ENCODE measurements at regions not wholly inside any gene's neighbourhood (a gene's known extent, or its start where the extent isn't known, plus 50 kb on each side); places are given as distances from the start of the nearest gene placed in this dataset.

DNA sequence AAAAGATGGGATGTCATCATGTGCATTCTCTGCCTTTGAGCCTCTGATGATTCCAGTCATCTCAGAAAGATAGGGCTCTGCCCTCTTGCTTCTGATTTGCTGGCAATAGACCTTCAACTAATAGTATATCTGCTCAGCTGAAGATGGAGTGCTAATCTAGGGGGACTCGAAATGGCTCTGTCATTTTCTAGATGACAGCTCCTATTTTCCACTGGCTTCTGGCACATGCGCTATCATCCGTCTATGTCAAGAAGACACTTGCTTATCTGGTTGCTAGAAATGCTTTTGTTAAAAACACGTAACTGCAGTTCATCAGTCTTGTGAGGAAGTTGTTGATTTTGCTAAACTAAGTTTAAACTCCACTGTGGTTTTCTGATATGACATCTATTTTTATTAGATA lies 265.5 kb upstream of the ZNF608 start:
- no peak for DNase-seq

DNA sequence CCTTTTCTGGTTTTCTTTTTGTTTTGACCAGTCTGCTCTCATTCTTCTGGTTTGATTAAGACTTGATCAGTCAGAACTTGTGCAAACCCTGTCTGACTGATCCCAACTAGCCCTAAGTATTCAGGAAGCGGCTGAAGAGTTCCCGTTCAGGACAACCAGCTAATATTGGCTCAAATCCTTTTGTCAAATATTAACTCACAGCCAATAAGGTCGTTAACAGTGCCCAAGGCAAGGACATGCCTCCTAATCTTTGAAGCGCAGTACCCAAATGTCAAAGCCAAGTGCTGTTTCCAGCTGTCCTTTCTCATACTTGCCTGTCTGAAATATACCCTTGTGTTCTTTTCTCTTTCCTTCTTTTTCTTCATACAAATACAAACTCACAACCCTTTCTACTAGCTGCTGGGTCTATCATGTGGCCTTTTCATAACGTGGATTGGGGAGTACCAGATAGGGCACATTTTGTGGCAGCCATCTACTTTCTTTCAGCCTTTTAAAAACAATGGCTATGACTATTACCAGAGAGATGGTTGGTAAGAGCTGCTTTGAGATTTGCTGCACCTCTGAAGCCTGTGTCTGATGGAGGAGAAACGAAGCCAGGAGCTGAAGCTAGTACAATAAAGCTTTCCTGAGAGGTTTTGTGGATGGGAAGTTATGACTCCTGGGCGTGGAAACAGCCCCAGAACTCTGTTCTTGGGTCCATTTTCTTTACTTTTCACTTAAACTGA lies 266.4 kb upstream of the ZNF608 start:
- no peak for DNase-seq

DNA sequence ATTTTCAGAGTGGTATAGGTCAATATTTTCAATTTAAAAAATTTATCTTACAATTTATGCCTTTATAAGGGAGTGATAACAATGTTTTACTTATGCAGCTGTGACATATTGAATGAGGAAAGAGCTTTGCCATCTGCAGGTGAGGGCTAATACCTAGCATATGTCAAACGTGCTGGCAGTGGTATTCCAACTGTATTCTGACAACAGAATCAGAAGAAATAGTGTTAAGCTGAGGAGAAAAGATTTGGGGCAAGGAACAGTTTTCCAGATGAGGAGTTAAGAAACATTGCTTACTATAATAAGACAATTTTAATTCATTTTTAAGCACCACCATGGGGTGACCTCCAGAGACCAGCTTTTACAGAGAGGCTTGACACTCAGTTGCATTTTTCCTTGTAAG lies 267.8 kb upstream of the ZNF608 start:
- no peak for DNase-seq

DNA sequence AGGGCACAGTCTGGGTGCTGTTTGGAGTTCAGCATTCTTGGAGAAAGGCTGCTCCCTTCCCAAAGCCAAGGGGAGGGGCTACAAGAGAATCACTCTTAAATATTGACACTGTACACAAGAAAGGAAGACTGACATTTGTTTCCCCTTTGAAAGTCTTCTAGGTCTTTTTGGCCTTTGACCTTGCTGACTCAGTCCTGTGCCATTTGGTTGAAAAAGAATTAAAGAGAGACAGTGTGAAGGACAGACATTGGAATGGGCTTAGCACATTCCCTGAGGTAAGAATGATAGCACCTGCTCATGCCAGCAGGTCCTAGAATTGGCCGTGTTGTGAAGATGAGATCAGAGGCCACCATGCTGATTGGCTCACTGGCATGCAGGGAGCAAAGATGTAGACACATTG lies 271.4 kb upstream of the ZNF608 start:
- no peak for DNase-seq

DNA sequence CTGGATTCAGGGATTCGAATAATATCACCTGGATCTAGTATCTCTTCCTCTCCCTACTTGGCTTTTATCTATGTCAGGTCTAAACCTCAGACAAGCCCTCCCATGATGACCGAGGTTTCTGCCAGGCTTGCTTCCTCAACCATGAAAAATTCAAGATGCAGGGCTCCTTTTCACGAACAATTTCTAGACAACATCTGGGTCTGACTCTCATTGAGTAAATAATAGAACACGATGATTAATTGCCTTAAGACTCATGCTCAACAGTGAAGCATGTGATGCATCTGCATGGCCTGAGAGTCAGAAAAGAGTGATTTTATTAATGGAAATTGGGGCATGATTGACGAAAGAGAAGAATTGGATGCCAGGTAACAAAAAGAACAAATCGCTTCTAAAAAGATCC lies 277.2 kb upstream of the ZNF608 start:
- no peak for DNase-seq

DNA sequence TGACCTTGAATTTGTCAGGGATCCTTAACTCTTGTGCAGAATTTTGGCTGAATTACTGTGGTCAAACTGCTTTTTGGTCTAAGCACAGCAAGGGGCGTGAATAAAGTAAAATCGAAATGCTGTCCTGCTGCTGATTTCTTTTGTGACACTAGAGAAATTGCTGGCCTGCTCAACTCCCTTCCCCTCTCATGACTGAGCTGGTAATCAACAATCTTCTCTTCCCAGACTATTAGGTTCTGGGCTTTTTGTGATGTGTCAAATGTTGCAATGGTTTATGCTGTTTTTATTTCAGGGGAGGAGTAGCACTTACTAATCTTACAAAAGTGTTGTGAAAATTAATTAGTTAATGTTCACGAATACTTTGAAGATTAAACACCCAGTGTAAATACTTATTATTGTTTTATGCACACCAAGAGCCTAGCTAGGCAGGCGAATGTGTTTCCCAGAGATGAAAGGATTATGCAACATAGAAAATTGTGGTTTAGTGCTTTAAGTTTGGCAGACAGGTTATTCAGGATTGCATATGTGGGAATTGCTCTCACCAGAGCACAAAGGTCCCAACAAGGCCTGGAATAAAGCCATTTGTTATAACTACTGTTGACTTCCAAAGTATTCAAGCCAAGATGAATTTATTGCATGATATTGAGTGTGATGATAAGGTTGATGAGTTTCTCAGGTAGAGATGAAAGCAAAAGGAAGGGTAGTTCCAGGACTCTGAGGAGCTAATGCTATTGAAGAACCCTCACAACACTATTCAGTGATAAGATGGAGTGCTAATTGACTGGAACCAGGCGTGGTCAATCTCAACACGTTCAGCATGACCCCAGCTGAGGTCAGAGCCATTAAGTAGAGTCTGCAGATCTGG lies 280.7 kb upstream of the ZNF608 start:
- DNase-seq = no peak

DNA sequence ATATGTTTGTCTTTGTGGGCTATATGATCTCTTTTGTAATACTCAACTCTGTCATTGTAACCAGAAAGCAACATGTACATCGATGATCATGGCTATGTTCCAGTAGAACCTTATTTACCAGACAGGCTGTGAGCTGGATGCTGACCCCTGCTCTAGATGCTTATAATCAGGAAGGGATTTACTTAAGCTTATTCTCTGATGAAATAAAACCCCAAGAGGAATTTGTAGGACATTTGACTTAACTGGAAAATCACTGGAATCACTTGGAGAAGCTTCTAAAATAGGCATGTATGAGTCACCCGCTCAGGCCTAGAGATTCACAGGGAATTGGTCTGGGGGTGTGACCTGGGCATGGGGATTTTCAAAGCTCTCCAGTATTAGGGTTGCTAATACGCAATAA lies 285.8 kb upstream of the ZNF608 start:
- no peak for DNase-seq

DNA sequence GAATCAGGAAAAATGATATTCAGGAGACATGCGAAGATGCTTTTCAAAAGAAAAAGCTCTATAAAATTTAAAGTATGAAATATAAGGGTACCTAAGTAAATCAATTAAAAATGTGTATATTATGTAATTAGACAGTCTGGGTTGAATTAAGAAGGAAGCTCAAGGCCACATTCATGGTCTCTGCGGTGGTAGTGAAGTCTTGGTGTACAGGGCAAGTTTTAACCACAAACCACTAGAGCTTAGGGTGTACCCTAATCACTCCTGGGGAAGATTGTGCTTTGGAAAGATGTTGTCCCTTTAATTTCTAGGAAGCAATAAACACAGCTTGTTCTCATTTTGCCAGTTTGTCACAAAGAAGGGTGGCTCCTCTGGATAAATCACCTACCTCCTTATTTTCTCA lies 287.2 kb upstream of the ZNF608 start:
- DNase-seq = no peak

DNA sequence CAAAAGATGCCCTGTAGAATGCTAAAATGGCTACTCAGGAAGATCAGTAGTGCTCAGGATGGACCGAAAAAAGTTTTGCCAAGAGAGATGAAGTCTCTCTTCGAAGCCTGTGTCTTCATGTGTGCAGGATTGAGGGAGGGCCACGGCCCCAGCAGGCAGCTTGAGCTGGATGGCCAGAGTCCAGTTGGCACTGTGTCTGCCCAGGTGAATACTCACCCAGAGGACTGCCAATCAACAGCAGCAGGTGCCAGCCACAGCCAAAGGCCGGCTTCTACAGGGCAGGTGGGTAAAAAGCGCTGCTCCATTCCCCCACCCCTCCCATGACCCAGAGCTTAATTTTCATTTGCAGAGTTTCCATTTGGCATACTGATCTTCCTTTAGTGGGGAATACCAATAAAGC lies 287.9 kb upstream of the ZNF608 start:
- DNase-seq = no peak

DNA sequence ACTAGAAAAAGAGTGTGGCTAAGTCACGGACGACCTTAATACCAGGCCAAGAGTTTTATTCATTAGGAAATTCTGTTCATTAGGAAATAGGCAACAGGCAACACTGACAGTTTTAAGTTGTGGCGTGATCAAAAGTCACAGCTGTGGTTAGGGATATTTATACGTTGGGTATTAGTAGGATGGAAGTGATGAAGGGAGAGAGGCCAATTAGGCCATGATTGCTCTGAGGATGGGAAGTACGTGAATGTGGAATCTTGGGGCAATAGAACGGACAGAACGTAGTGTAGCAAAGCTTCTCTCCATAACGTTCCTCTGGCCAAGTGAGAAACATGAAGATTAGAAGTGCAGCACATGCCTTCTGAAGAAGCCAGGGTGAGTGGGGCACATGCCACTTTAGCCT lies 290.1 kb upstream of the ZNF608 start:
- DNase-seq = no peak

DNA sequence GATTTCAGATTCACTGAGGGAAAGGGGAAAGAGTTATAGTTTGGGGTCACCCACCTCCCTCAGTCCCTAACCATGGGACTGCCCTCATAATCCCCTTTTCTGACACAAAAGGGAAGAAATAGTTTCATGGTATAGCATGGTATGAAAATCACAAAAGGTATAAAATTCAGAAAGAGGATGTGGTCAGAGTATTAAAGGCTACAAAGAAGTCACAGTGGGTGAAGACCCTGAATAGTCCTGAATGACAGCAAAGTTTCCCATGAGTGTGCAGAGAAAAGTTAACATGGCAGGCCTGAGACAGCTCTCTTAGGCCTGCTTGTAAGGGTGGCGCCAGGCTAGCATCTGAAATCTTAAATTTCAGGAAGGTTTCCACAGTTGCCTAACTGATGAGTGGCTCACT lies 290.6 kb upstream of the ZNF608 start:
- no peak for DNase-seq

DNA sequence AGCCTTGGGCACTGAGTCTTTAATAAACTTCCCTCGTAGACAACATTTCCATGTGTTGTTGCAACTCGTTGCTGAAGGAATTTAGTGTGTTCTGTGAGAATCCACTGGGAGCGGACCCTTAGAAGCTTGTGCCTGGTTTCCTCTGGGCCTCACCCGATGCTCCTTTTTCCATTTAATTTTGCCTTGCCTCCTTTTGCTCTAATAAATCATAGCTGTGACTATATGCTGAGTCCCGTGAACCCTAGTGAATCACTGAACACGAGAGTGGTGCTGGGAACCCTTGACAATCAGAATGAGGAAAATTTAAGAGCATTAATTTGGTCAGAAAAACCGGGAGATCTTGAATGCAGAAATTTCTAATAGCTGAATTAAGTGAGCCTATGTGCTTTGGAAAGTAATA lies 291.1 kb upstream of the ZNF608 start:
- DNase-seq = no peak

DNA sequence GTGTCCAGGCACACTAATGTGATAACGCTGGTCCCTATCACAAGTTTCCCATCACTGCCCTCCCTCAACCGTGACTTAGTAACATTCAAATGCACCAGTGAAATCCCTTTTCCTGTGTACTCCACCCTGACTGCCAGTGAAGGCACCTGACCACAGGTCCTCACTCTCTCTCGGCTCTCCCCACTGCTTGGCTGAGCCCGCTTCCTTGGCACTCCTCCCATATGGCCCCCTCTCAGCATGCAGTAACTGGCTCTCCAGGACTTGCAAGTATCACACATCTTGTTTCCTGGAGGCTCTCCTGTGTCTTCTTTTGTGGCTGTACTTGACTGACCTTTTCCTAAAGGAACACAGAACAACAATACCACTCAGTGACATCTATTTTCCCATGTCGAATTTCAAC lies 292.0 kb upstream of the ZNF608 start:
- no peak for DNase-seq

DNA sequence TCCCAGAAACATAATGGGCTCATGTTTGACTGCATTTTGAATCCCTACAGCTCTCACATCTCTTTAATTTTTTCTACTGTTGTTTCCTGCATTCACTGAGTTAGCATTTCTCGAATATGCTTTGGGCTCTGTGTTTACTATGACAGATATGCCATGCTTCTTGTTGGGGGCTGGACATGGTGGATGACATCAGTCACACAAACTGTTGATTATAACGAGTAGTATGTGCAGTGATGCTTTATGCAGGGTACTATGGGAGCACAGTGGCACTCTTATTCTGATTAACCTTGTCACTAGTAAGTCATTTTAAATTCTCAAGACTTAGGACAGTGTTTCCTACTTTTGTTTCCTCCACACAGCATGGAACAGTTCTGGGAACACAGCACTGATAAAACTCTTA lies 295.4 kb upstream of the ZNF608 start:
- DNase-seq = no peak

DNA sequence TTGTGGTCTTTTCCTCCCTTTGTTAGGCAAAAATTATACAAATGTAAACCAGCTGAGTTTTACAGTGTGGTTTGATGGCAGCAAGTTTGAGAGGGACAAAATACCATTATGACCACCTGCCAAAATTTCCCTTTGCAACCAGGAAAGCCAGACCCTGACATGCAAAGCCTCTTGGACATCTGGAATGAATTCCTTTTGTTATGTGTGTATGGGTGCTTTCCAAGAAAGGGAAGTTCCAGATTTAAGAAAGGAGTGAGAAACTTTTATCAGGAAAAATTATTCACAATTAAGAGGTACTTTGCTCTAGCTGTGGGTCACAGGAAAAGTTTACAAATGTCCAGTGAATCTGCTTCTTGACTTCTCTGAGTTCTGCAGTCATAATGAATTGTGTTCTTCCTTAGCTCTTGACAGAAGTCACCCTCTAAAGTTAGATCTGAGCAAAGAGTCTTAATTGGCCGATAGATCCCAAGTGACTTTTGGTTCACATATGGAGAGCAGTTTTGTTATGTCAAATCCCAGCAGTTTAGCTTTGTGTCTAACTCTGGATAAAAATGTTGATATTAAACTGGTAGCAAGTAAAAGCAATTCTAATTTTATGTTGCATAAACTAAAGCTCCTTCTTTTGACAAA lies 295.9 kb upstream of the ZNF608 start:
- no peak for DNase-seq

DNA sequence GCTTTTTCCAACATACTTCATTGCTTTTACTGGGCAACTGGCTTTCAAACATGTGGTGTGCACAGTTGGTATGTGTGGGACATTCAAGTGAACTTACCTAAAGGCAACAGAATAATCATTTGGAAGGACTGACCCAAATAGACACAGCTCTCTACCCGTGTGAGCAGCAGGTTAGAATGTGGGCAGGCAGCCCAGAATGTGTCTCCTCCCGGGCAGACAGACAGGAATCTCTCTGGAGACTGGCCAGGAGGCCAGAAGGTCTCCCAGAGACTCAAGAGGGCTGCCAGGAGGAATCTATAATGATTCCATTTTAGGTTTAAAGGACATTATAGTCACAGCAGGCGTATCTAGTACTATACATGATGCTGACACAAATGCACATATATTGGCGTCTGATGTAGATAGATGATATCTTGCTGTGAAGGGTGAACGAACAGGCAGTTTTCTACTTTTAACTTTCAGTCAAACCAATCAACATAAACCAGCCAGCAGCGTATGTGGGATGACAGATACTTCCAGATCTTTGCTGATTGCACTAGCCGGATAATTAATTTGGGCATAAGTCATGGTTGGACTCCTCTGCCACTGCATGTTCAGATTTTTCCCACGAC lies 297.4 kb upstream of the ZNF608 start:
- no peak for DNase-seq

DNA sequence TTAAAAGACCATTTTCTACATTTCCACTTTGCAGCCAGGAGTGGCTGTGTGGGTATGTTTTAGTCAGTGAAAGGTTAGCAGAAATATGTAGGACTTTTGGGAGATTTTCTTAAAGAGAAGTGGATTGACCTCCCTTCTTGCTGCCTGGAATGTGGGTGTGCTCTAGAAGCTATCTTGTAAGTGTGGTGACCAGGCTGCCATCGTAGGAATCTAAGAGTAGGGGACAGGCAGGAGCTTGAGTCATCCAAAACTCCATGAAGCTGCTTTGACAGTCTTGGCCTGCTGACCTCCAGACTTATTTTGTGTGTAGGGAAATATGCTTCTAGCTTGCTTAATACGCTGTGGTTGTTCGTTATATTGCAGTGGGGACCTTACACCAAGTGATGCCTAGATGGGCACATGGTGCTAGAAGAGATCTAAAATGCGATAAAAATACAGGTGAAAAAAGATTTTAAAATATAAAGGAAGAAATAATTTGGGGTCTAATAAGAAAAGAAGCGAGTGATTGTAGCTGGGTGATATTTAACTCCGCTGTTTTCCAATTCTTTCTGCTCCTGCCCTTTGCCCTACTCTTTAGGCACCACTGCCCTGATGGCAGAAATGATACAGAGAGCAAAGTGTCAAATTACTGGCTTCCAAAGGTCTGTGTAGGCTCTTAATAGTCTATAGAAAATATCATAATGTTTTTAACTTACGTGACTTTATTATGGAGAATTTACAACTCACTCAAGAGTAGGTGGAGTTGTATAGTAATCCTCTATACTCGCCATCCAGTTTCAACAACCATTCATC lies 298.2 kb upstream of the ZNF608 start:
- no peak for DNase-seq

DNA sequence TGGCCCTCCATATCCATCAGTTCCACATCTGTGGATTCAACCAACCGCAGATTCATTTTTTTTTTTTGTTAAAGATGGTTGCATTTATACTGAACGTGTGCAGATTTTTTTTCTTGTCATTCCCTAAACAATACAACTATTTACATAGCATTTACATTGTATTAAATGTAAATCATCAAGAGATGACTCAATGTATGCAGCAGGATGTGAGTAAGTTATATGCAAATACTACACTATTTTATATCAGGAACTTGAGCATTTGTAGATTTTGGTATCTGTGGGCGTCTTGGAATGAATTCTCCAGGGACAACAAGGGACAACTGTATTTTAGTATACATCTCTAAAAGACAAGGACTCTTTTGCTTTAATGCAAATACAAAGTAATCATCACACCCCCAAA lies 299.2 kb upstream of the ZNF608 start:
- DNase-seq = no peak

DNA sequence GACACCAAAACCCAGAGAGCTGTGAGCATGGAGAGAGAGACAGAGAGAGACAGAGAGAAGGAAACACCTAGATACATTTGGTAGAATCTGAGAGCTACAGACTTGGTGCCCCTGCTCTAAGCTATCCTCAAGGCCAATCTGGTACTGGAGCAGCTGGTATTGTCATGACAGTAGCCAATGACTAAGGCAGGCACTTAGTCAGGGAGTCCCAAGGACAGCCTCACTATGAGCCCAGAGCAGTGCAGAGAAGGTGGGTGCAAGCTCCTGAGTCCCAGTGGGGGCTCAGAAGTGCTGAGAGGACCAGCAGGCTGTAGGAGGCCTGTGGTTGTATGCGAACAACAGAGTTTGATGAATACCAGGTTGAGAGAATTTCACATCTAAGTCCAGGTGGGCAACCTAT lies 300.4 kb upstream of the ZNF608 start:
- DNase-seq = no peak

DNA sequence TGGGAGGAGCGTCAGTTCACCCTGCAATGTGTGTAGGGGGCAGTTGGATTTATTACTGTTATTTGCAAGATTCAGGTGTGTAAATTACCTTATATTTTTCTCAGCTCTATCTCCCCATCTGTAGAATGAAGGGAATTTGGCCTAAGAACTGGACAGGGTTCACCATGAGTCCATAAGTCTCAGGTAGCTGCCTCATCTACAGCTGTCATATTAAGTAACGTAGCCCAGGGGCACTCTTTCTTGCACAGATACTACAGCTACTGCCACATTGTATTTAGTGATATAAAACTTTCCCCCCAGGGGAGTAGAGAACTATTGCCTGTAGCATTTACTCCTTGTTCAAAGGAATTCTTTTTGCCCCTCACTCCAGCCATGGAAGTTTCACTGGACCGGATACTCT lies 301.4 kb upstream of the ZNF608 start:
- DNase-seq = no peak

DNA sequence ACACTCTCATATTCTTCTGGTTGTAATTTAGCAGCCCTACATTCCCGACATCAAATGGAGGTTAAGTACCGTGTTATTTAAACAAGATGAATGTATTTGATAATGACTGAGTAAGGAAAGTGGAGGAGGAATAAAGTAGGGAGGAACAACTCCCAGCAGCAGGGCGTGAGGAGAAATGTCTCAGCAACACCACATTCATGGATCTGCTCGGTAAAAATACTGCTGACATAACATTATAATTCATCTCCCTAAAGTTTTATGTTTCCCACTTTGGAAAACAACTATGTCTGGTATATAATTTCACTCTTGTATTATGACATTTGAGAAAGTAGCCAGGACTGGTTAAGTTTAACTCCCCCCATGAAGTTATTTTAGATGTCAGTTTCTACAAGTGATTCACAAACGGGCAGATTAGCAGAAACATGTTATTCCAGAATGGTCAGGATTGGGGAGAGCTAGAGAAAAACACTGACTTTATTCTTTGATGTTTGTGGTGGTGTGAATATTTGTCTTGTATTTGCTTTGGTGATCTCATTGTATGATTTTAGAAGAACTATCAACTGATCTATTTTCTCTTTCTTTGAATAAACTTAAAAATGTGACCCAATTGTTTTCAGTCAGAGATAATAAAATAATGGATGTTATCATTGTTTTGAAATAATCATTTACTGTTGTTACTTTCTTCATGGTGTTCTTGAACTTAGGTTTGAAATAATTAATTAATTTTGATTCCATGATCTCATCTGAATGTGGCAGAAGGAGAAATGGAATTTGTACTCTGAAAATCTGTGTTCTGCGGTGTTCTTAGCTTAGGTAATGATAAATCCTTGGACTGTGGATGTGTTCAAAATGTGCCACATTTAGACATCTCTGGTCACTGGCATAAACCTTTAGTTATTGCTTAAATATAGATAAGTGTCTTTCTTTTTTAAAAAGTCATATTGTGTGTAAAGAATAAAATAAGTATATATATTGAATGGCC lies 303.6 kb upstream of the ZNF608 start:
- no peak for DNase-seq

DNA sequence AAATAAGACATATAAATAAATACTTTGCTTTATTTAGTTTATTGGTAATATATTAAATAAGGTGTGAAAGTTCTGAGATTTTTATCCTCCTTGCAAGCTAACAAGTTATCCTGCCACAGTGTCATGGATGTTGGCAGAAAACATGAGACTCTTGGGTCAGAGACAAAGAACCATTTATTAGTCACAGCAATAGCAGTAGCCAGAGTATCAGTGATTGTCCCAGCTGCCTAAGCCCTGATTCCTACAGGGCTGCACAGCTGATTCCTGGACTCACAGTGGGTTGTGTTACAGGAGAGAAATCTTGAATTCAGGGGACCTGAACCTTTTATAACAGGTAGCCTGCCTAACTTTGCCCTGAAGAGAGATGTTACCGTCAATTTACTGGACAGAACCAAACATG lies 304.5 kb upstream of the ZNF608 start:
- no peak for DNase-seq

All from T-helper 9 cell (primary cell).